ENCODE measurements at regions not wholly inside any gene's neighbourhood (a gene's known extent, or its start where the extent isn't known, plus 50 kb on each side); places are given as distances from the start of the nearest gene placed in this dataset.

DNA sequence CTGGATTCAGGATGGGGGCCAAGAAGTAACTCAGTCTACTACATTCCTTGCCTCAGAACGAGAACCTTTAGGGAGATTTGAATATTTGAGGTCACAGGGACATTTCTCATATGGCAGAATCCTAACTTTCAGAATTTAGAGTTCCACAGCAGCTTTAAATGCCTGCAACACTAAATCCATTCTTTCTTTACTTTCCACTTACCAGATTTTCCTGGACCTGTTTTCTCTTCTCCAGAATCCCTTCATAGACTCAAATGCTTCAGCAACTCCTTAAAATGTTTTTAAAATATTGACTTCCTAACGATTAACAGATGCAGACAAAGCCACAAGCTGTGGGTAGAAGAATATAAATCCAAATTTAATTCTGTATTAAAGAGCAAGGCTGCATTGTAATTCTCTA lies 63.1 kb downstream of the PRSS23 start:
- no peak for TF ChIP-seq POLR2A (IDR thresholded peaks at IDR 0.05)
- TF ChIP-seq, protein P1, sequence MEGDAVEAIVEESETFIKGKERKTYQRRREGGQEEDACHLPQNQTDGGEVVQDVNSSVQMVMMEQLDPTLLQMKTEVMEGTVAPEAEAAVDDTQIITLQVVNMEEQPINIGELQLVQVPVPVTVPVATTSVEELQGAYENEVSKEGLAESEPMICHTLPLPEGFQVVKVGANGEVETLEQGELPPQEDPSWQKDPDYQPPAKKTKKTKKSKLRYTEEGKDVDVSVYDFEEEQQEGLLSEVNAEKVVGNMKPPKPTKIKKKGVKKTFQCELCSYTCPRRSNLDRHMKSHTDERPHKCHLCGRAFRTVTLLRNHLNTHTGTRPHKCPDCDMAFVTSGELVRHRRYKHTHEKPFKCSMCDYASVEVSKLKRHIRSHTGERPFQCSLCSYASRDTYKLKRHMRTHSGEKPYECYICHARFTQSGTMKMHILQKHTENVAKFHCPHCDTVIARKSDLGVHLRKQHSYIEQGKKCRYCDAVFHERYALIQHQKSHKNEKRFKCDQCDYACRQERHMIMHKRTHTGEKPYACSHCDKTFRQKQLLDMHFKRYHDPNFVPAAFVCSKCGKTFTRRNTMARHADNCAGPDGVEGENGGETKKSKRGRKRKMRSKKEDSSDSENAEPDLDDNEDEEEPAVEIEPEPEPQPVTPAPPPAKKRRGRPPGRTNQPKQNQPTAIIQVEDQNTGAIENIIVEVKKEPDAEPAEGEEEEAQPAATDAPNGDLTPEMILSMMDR (IDR thresholded peaks at IDR 0.05): no peak

All from vagina (tissue), 2 donors.